Erythroblast (primary cell): ENCODE measurements at regions not wholly inside any gene's neighbourhood (a gene's known extent, or its start where the extent isn't known, plus 50 kb on each side); places are given as distances from the start of the nearest gene placed in this dataset.

Source experiments
- GATA1 ChIP-seq: IDR thresholded peaks from 2 replicates; pipeline ENCODE4 v1.6.1; 2011; ENCODE audit warnings: low read depth, mild to moderate bottlenecking, control low read depth, low read length, moderate library complexity
- POLR2A ChIP-seq: IDR thresholded peaks from 2 replicates; pipeline ENCODE4 v1.6.1; 2011; ENCODE audit warnings: mild to moderate bottlenecking, low read length

GRCh38 chrX:122667667-122668066 is 516.4 kb upstream of the GRIA3 start:
- TF ChIP-seq POLR2A (no peak), GATA1 (no peak)
